Skeletal muscle tissue (tissue), 4 donors: ENCODE measurements at regions not wholly inside any gene's neighbourhood (a gene's known extent, or its start where the extent isn't known, plus 50 kb on each side); places are given as distances from the start of the nearest gene placed in this dataset. TPM values are rescaled to one million over a fixed set of nuclear protein-coding genes. Genes with fewer than 3 reads are reported as not detected.

Experiments used
- H3K27ac ChIP-seq: one replicate; pipeline ENCODE4 v1.7.0; 2013; ENCODE audit warnings: mild to moderate bottlenecking, low read depth, low read length, inconsistent platforms
- H3K27me3 ChIP-seq, 3 donors: one replicate each; pipeline ENCODE4 v1.7.0; 2013; ENCODE audit warnings: low read length in 3 of 3; ENCODE audit not compliant: control insufficient read depth in 3 of 3, insufficient read depth in 3 of 3
- H3K36me3 ChIP-seq, 3 donors: one replicate each; pipeline ENCODE4 v1.7.0; 2013; ENCODE audit warnings: low read length in 3 of 3; ENCODE audit not compliant: control insufficient read depth in 3 of 3, insufficient read depth in 3 of 3
- H3K4me1 ChIP-seq, 3 donors: one replicate each; pipeline ENCODE4 v1.7.0; 2013; ENCODE audit warnings: low read length in 3 of 3, mild to moderate bottlenecking in 3 of 3; ENCODE audit not compliant: control insufficient read depth in 3 of 3, insufficient read depth in 3 of 3
- H3K4me3 ChIP-seq, 3 donors: one replicate each; pipeline ENCODE4 v1.7.0; 2013; ENCODE audit warnings: low read length in 3 of 3
- H3K9ac ChIP-seq, 3 donors: one replicate each; pipeline ENCODE4 v1.7.0; 2013; ENCODE audit warnings: low read length in 3 of 3, mild to moderate bottlenecking in 3 of 3, moderate library complexity in 2 of 3, low read depth in 1 of 3
- H3K9me3 ChIP-seq, 3 donors: one replicate each; pipeline ENCODE4 v1.7.0; 2013; ENCODE audit warnings: low read length in 3 of 3; ENCODE audit not compliant: control insufficient read depth in 3 of 3
- small RNA-seq: library from RNA; depleted of rRNA; stranded (forward); fragments of <200 nt; gene quantifications from one replicate; pipeline ENCODE3, GENCODE V24; 2014
- donor health status: Osteomylitis.

GRCh38 chr10:29238523-29239135, 50.2 kb upstream of the LYZL1 start:
- no peak overlapping the region for H3K27ac ChIP-seq
- no peak overlapping the region for H3K4me3 ChIP-seq
- H3K4me1 ChIP-seq = peaks cover 0 to 3% (median 0%) of the 10 kb centered on the region in 3 donors
- no peaks in the 10 kb centered on the region for H3K27me3 ChIP-seq
- no peak overlapping the region for H3K9ac ChIP-seq
- H3K36me3 ChIP-seq = no peaks in the 10 kb centered on the region
- H3K9me3 ChIP-seq = no peaks in the 10 kb centered on the region

Small RNAs in the stretch of these regions (small RNA-seq; reads per million reads assigned to genes)
- not detected for gene AL355376.1
- not detected for gene AL355376.2
- gene RNA5SP308 = not detected
- not detected for gene RNU6-270P
